HG03520 (cell line): ENCODE measurements at regions not wholly inside any gene's neighbourhood (a gene's known extent, or its start where the extent isn't known, plus 50 kb on each side); places are given as distances from the start of the nearest gene placed in this dataset.
"Not testable (repeated sequence)": the region's sequence is repeated elsewhere in the genome, so short reads cannot be mapped to it uniquely, and the experiment has no call there.

ENCODE experiments used
- ATAC-seq: cut with Tn5 transposase; IDR thresholded peaks from one replicate; pipeline ENCODE4 v1.9.1; 2021; ENCODE audit warnings: mild to moderate bottlenecking, moderate library complexity; ENCODE audit not compliant: unreplicated experiment

- no peak for ATAC-seq
Observed at GRCh38 chr10:25797888-25798429, 136.1 kb upstream of the MYO3A start.

DNA sequence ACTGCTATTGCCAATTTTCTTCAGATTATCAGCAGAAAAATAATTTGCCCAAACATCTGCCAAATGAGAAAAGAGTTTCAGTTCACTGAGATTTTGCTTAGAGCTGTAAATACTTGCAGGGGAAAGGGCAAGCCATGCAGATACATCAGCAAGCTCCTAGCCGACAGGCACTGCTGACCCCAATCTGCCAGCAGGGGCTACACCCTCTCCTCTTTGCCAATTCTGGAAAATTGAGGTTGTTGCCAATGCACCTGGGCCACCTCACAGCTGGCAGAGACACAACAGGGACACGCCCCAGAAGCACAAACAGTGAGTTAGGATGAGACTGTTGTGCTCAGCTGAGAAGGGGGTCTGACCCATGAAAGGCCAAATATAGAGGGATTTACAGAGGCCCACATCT lies 129.5 kb upstream of the MYO3A start:
- ATAC-seq, result no peak

DNA sequence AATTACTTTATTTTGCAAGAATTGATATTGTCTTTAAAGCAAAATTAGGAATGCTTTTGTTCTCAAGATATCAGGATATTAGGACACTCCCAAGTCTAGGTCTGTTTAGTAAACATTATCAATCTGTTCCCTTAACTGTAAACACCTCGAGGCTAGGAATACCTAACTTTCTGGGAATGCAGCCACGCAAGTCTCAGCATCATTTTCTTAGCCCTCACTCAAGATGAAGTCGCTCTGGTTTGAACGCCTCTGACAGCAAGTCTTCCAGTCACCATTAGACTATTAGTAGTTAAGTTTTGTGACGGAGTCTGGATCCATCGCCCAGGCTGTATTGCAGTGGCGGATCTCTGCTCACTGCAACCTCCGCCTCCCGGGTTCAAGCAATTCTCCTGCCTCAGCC lies 128.0 kb upstream of the MYO3A start:
- no peak for ATAC-seq

DNA sequence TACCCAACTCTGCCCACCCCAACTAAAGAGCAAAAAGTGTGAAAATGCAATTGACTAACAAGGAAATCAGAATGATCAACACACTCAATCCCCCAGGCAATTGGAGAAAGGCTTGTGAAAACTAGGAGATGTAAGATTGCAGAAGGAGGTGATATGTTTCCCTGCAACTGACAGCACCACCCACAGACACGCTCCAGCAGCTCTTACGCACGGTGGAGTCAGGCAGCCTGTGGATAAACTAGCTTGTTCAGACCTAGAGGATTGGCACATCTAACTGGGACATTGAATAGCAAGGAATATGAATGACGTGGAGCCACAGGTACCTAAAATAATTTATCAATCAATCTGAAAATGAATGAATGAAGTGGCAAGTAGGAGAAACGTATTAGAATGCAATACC lies 125.7 kb upstream of the MYO3A start:
- ATAC-seq, result no peak

DNA sequence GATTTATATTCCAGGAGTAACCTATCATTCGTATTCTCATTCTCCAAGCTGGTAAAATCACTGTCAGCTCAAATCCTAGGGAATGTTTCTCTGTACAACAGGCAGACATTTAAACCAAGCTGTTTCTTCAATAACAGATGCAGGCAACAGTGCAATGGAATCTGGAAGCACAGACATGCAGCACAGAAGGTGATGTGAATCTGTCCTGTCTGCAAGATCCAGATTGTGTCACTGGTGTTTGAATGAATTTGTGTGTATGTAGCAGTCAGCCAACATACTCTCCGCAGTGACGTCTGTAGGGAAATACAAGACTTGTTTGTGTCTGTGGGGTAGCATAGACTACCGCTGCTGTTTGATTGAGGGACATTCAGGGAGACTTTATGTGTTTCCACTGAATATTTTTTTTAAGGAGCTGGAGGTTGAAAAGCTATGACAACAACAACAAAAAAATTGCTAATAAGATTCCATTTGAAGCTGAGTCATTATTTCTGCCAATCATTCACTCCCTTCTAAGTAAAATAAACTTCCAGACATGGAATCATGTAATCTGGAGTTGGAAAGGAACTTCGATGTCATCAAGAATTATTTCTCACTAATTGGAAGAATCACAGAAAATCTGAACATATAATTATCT lies 122.9 kb upstream of the MYO3A start:
- no peak for ATAC-seq

- ATAC-seq, result no peak
Observed at GRCh38 chr10:25813511-25813910, 120.5 kb upstream of the MYO3A start.

DNA sequence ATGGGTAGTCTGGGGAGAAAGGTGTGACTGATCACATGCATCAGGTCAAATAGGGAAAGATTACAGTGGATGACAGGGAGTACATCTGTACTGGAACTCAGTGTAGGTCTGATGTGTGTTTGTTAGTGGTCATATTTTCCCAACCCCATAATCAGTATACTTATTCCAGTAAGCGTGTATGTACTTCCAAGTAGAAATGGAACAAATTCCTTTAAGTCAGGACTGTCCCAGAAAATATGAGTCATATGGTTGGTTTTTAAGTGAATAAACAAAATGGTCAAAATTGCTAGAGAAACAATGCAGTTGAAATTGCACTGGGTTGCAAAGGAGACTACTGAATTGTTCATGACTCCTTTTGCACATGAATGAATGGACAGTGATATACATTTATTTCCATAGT lies 118.8 kb upstream of the MYO3A start:
- ATAC-seq, result no peak

- ATAC-seq, result no peak
Observed at GRCh38 chr10:25815999-25816768, 117.8 kb upstream of the MYO3A start.

GRCh38 chr10:25817200-25817599 lies 116.8 kb upstream of the MYO3A start:
- ATAC-seq, result no peak

- ATAC-seq, result no peak
Observed at GRCh38 chr10:25818751-25819150, 115.3 kb upstream of the MYO3A start.

DNA sequence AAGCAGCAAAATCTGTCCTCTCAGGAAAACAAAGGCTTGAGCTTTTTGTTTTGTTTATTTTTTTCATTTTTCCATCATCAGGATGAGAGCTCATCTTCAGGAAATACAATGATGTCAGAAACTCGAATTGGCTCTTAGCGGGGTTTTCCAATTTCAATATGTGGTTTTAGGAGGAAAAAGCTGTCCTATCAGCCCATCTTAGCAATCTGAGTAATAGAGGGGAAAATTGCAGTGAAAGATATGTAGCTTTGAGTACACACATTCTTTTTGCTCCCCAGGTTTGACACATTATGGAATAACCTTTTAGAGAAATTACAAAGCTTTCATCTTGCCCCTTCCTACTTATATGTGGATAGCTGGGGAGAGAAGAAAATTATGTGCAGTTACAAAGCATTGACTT lies 113.6 kb upstream of the MYO3A start:
- no peak for ATAC-seq

GRCh38 chr10:25820874-25821273 lies 113.2 kb upstream of the MYO3A start:
- peak; percentile 54 for ATAC-seq

GRCh38 chr10:25824050-25824449 lies 110.0 kb upstream of the MYO3A start:
- ATAC-seq, result no peak

- no peak for ATAC-seq
Observed at GRCh38 chr10:25828475-25828874, 105.6 kb upstream of the MYO3A start.

DNA sequence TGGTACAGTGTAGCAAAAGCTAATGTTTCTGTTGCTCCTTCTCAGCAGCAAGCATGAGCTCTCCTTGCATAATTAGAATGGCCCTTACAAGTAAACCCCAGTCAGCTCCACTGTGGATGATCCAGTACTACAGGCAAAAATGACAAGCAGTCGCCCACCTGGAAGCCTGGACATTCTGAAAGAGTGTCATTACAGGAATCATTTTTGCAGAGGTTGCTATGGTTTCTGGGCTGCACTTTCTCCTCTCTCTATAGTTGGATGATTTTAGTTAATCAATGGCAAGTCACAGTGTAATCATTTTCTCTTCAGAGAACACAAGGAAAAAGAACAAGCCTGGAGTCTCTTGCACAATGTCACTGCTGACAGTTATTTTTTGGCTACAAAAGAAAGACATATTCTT lies 102.9 kb upstream of the MYO3A start:
- no peak for ATAC-seq

DNA sequence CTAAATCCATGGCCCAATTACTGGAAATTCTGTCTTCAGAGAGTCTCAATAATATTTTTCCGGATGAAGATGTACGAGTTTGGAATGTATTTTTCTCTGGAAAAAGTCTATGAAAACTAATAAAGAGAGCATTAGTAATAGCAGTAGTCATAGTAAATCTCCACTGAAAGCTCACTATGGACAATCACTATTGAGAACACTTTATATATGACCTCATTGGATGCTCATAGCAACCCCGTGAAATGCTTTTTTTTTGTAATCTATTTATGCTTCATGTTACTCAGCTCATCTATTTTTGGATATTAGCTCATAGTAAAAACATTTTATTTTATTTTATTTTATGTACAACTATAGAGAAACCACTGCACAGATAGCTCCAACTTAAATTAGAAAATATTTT lies 94.3 kb upstream of the MYO3A start:
- ATAC-seq, result no peak

DNA sequence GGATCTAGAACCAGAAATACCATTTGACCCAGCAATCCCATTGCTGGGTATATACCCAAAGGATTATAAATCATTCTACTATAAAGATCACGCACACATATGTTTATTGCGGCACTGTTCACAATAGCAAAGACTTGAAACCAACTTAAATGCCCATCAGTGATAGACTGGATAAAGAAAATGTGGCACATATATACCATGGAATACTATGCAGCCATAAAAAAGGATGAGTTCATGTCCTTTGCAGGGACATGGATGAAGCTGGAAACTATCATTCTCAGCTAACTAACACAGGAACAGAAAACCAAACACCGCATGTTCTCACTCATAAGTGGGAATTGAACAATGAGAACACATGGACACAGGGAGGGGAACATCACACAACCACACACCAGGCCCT lies 93.2 kb upstream of the MYO3A start:
- not testable (repeated sequence) for ATAC-seq

DNA sequence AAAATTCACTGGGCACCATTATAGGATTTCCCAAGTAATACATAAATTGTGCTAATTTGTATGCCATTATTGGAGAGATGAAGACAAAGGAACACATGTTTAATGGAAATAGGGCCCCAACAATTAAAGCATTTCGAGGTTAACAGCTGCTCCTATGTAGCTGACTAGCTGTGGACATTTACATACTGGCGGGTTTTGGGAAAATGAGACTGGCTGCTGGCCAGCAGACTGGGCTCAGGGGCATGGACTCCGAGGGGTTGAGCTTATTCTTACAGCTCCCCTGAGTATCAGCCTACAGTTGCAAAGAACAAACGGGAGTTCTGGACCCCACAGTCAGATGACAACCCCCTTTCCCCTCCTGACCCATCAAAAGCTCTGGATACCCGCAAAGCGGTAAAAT lies 91.9 kb upstream of the MYO3A start:
- no peak for ATAC-seq

- no peak for ATAC-seq
Observed at GRCh38 chr10:25843551-25844170, 90.4 kb upstream of the MYO3A start.

GRCh38 chr10:25844716-25845115 lies 89.3 kb upstream of the MYO3A start:
- ATAC-seq, result not testable (repeated sequence)

DNA sequence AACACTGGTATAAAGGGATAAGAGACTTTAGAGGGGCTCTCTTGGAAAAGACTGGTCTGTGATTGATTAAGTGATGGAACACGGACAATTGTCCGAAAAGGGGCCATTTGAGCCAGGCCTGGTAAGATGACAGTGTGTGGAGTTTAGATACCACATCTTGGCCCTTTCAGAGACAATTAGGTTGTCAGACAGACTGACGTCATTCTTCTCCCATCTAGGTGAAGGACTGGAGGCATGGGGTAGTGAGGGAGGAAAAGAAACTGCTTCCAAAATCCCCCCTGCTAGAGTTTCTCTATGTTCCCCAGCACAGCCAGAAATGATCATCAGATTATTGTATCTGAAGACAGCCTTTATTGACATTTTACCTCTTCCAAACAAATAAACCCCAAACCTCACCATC lies 84.8 kb upstream of the MYO3A start:
- ATAC-seq, result no peak

GRCh38 chr10:25849988-25850387 lies 84.0 kb upstream of the MYO3A start:
- ATAC-seq, result no peak
